Retinal pigment epithelial cell (primary cell): ENCODE measurements at regions not wholly inside any gene's neighbourhood (a gene's known extent, or its start where the extent isn't known, plus 50 kb on each side); places are given as distances from the start of the nearest gene placed in this dataset.

ENCODE experiments used
- DNase-seq: peaks from one replicate; pipeline ENCODE4 v3.0.0-alpha.2; 2010; ENCODE audit warnings: low read depth
- H3K4me3 ChIP-seq: 2 replicates; pipeline ENCODE4 v1.5.1; 2011; ENCODE audit warnings: mild to moderate bottlenecking, low read length, control low read depth, moderate library complexity
- TF ChIP-seq, protein P1 (sequence below): conservative IDR thresholded peaks from 2 replicates; pipeline ENCODE4 v1.5.1; 2011; ENCODE audit warnings: low read depth, low read length, control low read depth, inconsistent platforms

DNA sequence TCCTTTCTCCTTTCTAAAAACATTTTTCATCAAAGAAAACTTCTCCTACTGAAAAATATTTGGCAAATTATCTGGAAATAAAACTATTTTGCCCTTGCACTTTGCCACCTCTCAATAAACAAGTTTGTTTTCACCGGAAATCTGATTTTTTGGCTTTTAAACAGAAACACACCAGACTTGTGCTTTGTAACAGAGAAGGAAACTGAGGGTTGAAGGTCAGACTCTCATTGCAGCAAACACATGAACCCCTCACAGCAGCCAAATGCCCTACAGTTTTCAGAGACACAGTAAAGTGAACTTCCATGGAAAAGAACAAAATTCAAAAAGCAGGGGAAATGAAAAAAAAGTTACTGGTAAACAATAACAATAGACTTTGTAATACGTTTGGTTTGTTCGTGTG is 95.6 kb upstream of the WDR17 start:
- no peak for DNase-seq
- H3K4me3 ChIP-seq, result no peak overlapping the region
- TF ChIP-seq, protein P1, sequence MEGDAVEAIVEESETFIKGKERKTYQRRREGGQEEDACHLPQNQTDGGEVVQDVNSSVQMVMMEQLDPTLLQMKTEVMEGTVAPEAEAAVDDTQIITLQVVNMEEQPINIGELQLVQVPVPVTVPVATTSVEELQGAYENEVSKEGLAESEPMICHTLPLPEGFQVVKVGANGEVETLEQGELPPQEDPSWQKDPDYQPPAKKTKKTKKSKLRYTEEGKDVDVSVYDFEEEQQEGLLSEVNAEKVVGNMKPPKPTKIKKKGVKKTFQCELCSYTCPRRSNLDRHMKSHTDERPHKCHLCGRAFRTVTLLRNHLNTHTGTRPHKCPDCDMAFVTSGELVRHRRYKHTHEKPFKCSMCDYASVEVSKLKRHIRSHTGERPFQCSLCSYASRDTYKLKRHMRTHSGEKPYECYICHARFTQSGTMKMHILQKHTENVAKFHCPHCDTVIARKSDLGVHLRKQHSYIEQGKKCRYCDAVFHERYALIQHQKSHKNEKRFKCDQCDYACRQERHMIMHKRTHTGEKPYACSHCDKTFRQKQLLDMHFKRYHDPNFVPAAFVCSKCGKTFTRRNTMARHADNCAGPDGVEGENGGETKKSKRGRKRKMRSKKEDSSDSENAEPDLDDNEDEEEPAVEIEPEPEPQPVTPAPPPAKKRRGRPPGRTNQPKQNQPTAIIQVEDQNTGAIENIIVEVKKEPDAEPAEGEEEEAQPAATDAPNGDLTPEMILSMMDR, result no peak

DNA sequence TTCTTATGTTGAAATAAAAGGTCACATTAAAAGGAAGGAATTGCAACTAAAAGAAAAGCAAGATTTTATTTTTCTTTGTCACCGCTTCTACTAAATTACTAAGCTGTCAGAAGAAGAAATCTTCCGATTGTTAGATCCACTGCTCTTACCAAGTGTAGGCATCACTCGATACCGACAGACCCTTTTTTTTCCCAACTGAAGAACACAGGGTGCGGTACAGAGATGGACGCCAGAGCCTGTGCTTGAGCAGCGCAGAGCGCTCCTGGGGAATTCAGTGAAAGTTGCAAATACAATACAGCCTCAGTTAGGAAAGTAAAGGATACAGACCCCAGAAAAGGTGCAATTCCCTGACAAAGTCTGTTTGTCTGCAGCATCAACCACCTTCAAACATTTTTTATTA is 94.9 kb upstream of the WDR17 start:
- TF ChIP-seq, protein P1, result no peak
- no peak for DNase-seq
- peak overlapping the region; percentile 39 for H3K4me3 ChIP-seq

DNA sequence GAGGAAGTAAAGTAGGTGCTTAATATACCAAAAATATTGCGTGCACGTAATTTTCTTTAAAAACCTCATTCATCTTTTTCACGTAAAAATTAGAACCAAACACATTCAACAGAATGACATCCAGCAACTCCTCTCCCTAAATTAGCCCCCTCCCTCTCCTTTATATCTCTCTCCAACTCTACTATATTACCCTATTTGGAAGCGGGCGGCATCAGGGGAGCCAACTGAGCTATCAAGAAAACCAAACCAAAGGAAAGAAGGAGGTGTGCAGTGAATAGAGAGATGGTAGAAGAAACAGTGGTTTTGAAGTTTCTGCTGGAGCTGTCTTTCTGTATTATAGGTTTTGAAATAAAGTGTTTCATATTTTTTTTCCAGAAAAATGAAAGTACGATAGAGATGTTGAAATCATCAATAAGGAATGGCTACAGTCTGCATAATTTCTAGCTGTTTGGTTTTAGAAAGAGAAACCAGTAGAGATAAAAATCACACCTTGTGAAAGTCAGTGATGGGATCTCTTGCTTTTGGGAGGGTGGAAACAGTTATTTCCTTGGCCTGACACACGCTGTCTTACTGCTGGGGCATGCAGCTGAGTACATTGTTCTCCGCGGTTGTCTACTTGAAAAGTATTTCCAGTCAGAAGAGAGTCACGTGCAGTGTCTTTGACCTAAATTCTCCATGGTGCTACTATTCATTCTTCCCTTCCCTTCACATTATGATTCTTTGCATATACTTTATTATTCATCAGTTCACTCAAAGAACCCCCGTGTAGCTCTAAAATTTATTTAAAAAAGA is 94.1 kb upstream of the WDR17 start:
- peak overlapping the region; percentile 39 for H3K4me3 ChIP-seq
- TF ChIP-seq, protein P1, result no peak

DNA sequence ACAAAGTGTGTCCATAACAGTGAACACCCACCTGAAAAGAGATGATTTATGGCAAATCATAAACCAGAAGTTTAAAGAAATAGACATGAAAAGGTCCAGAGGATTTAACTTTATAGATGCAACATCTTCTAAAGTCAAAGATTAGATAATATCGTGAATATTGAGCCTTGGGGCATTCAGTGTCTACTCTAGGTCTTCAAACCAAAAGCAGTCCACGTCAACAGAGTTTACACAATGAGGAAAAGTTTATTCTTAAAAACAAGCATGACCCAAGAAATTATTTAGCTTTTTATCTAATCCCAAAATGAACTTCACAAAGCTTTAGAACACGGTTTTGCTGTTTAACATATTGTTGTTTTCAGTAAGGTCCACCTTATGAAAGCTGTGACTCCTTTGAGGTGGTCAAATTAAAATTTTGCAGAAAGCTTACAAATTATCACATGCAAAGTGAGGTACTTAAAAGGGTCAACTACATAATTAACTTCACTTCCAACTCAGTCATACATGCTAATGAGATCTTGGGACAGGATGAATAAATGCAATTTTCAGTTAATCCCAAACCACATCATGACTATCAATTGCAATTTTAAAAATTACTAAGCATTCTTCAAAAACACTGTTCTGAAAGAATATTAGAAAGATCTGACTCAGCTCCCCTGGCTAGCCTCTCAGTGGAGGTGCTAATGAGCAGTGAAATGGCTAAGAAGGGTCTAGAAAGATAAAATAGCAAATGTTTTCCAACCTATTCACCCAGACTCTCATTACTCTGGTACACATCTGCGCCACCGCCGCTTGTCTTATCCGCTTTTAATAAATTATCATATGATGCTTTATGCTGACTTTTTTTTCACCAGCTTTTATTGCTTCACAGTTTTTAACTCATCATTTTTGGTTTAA is 92.4 kb upstream of the WDR17 start:
- peak; percentile 36 for DNase-seq
- no peak overlapping the region for H3K4me3 ChIP-seq
- TF ChIP-seq, protein P1, result no peak

More for the DNA sequence above, 94.1 kb upstream of the WDR17 start:
- no peak for DNase-seq

DNA sequence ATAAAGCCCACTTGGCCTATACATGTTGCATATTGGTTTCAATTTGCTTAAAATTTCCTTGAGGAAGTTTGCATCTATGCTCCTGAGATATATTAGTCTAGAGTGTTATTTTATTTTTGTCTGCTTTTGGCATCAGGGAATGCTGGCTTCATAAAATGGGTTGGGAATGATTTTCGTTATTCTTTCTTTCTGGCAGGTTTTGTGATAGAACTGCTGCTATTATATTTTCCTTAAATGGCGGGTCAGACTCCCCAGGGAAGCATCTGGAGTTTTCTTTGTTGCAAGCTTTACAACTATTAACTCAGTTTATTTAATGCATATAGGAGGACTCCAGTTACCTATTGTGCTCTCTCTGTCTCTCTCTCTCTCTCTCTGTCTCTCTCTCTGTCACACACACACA is 82.0 kb upstream of the WDR17 start:
- TF ChIP-seq, protein P1, result no peak
- H3K4me3 ChIP-seq, result no peak overlapping the region

DNA sequence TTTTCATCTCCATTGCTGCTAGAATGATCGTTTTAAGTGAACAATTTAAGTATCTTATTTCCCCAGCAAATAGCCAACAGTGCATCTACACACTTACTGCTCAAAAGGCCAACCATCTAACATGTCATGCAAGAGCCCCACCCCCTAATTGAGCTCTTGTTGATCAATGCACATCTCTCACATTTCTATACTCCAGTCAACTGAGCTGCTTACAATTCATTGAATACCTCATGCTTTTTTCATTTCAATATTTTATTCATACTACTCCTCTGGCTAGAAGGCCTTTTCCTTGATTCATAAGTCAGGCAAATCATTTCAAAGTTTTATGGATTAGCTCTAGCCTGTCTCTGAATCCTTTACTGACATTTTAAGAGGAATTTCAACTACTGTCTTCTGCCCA is 79.0 kb upstream of the WDR17 start:
- TF ChIP-seq, protein P1, result no peak
- no peak for DNase-seq
- no peak overlapping the region for H3K4me3 ChIP-seq

More for the DNA sequence above, 82.0 kb upstream of the WDR17 start:
- DNase-seq, result no peak
